SK-N-SH (cell line): ENCODE measurements at regions not wholly inside any gene's neighbourhood (a gene's known extent, or its start where the extent isn't known, plus 50 kb on each side); places are given as distances from the start of the nearest gene placed in this dataset.

Experiments
- EP300 ChIP-seq, 2 experiments: IDR thresholded peaks; 2 replicates each; pipeline versions ENCODE4 v1.4.0 to v1.6.1; 2012; ENCODE audit warnings: borderline replicate concordance in 1 of 2, low read depth in 1 of 2, low read length in 1 of 2
- MXI1 ChIP-seq: IDR thresholded peaks from 2 replicates; pipeline ENCODE4 v1.6.1; 2012; ENCODE audit warnings: mild to moderate bottlenecking, low read depth, low read length, improper control_type of control experiment
- POLR2AphosphoS5 ChIP-seq: IDR thresholded peaks from 2 replicates; pipeline ENCODE4 v1.6.1; 2012; ENCODE audit warnings: low read depth, low read length
- USF1 ChIP-seq: IDR thresholded peaks from 2 replicates; pipeline ENCODE4 v1.4.0; 2012; ENCODE audit warnings: low read depth, borderline replicate concordance
- USF2 ChIP-seq: fragments of 150-350 bp; IDR thresholded peaks from 2 replicates; pipeline ENCODE4 v1.6.1; 2017; ENCODE audit warnings: antibody characterized with exemption, low read length, low read depth, borderline replicate concordance

- no peak for TF ChIP-seq USF1
- no peak for TF ChIP-seq USF2
- TF ChIP-seq EP300 (IDR thresholded peaks at IDR 0.05; ENCODE audit: borderline replicate concordance in 1 of 2, low read depth in 1 of 2, low read length in 1 of 2) = no peak
- TF ChIP-seq POLR2AphosphoS5 = no peak
- no peak for TF ChIP-seq MXI1
Observed at GRCh38 chr15:70538278-70538677, 225.1 kb downstream of the UACA start.
